ENCODE measurements at regions not wholly inside any gene's neighbourhood (a gene's known extent, or its start where the extent isn't known, plus 50 kb on each side); places are given as distances from the start of the nearest gene placed in this dataset.

- DNase-seq (no peak), ATAC-seq (ENCODE audit: low FRiP score in 2 of 2) (no peak)
- Histone ChIP-seq H3K4me3 (no peak overlapping the region), H3K9me3 (no peaks in the 10 kb centered on the region), H3K27me3 (no peaks in the 10 kb centered on the region), H3K27ac (no peak overlapping the region), H3K4me1 (no peaks in the 10 kb centered on the region), H3K36me3 (no peaks in the 10 kb centered on the region)
- TF ChIP-seq EP300 (IDR thresholded peaks at IDR 0.05) = no peak
- TF ChIP-seq CTCF (IDR thresholded peaks at IDR 0.05) = no peak
- no peak for TF ChIP-seq POLR2AphosphoS5 (IDR thresholded peaks at IDR 0.05)
- TF ChIP-seq POLR2A (IDR thresholded peaks at IDR 0.05) = no peak
- WGBS, 2 donors = 87 to 100% methylated on average over 1 of the region's 1 CpG
Observed at GRCh38 chr1:218872928-218873327, 300.8 kb upstream of the LYPLAL1 start.

- no peak for TF ChIP-seq EP300 (IDR thresholded peaks at IDR 0.05)
- no peak for TF ChIP-seq POLR2AphosphoS5 (IDR thresholded peaks at IDR 0.05)
- TF ChIP-seq POLR2A (IDR thresholded peaks at IDR 0.05) = no peak
- no peak for TF ChIP-seq CTCF (IDR thresholded peaks at IDR 0.05)
- H3K27me3 ChIP-seq = no peaks in the 10 kb centered on the region
- no peak overlapping the region for H3K27ac ChIP-seq
- H3K9me3 ChIP-seq = no peaks in the 10 kb centered on the region
- no peaks in the 10 kb centered on the region for H3K36me3 ChIP-seq
- no peak for ATAC-seq (ENCODE audit: low FRiP score in 2 of 2)
- no peaks in the 10 kb centered on the region for H3K4me1 ChIP-seq
- H3K4me3 ChIP-seq = no peak overlapping the region
- WGBS, 2 donors = 49 to 59% methylated on average over 4 of the region's 4 CpGs
- no peak for DNase-seq
Observed at GRCh38 chr1:218874313-218874712, 299.4 kb upstream of the LYPLAL1 start.

DNA sequence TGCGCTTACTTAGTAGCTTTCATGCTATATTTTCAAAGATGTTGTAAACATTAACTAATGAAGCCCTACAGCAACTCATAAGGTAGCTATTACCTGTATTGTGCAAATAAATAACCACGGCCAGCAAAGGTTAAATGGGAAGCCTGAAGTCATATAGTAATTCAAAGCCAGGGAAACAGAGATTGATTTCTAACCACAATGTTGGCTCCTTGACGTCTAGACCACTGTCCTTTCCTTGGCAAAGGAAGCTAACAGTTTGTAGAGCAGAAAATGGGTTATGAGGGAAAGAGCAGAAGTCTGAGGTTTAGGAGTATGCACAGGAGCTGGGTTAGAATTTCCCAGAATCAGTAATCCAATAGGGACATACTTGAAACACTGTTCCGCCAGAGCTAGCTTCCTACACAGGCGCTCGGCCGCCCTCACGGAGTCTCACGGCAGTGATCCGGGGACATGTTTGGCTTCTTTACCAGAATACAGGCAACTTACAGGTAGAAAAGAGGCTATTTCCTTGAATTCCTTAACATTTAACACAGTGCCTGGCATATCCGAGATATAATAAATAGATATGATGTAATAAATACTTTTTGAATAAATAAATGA is 298.8 kb upstream of the LYPLAL1 start:
- no peak for TF ChIP-seq POLR2A (IDR thresholded peaks at IDR 0.05)
- TF ChIP-seq CTCF (IDR thresholded peaks at IDR 0.05) = no peak
- no peak for TF ChIP-seq EP300 (IDR thresholded peaks at IDR 0.05)
- H3K4me3 ChIP-seq = no peak overlapping the region
- no peaks in the 10 kb centered on the region for H3K27me3 ChIP-seq
- ATAC-seq (ENCODE audit: low FRiP score in 2 of 2) (no peak), DNase-seq (peak in 1 of 2 donors; percentile 54)
- H3K4me1 ChIP-seq = no peaks in the 10 kb centered on the region
- no peaks in the 10 kb centered on the region for H3K36me3 ChIP-seq
- no peak overlapping the region for H3K27ac ChIP-seq
- 92 to 94% methylated on average over 11 of the region's 11 CpGs for WGBS, 2 donors
- no peaks in the 10 kb centered on the region for H3K9me3 ChIP-seq

DNA sequence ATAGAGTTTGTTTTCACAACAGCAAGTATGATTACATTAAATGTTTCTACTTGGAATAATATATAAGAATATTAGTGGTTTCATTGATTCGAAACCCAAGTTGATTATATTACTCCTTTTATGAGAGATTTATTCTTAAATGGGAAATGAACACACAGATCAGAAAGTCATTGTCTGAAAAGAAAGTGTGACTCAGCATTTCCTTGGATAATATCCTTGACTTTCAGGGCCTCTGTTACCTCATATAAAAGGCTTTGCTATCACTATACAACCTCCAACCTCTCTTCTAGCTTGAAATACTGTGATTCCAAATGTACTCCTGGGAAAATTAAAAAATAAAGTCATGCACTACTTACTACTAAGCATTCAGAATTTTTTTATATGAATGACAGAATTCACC is 295.3 kb upstream of the LYPLAL1 start:
- Histone ChIP-seq H3K4me3 (no peak overlapping the region), H3K4me1 (no peaks in the 10 kb centered on the region), H3K27ac (no peak overlapping the region), H3K36me3 (no peaks in the 10 kb centered on the region), H3K27me3 (no peaks in the 10 kb centered on the region), H3K9me3 (no peaks in the 10 kb centered on the region)
- no peak for DNase-seq
- no peak for ATAC-seq (ENCODE audit: low FRiP score in 2 of 2)
- TF ChIP-seq CTCF (IDR thresholded peaks at IDR 0.05) = no peak
- TF ChIP-seq POLR2AphosphoS5 (IDR thresholded peaks at IDR 0.05) = no peak
- TF ChIP-seq EP300 (IDR thresholded peaks at IDR 0.05) = no peak
- no peak for TF ChIP-seq POLR2A (IDR thresholded peaks at IDR 0.05)
- 81 to 88% methylated on average over 1 of the region's 1 CpG for WGBS, 2 donors

- DNase-seq (no peak), ATAC-seq (ENCODE audit: low FRiP score in 2 of 2) (no peak)
- no peak for TF ChIP-seq EP300 (IDR thresholded peaks at IDR 0.05)
- no peak for TF ChIP-seq POLR2A (IDR thresholded peaks at IDR 0.05)
- TF ChIP-seq CTCF (IDR thresholded peaks at IDR 0.05) = no peak
- TF ChIP-seq POLR2AphosphoS5 (IDR thresholded peaks at IDR 0.05) = no peak
- H3K36me3 ChIP-seq = no peaks in the 10 kb centered on the region
- no peak overlapping the region for H3K4me3 ChIP-seq
- 69 to 73% methylated on average over 5 of the region's 5 CpGs for WGBS, 2 donors
- H3K27ac ChIP-seq = no peak overlapping the region
- no peaks in the 10 kb centered on the region for H3K9me3 ChIP-seq
- no peaks in the 10 kb centered on the region for H3K27me3 ChIP-seq
- no peaks in the 10 kb centered on the region for H3K4me1 ChIP-seq
Observed at GRCh38 chr1:218880484-218881060, 293.1 kb upstream of the LYPLAL1 start.

Measured in upper lobe of left lung (tissue), 6 donors.